ENCODE measurements at regions not wholly inside any gene's neighbourhood (a gene's known extent, or its start where the extent isn't known, plus 50 kb on each side); places are given as distances from the start of the nearest gene placed in this dataset.
"Not testable (repeated sequence)": the region's sequence is repeated elsewhere in the genome, so short reads cannot be mapped to it uniquely, and the experiment has no call there.

GRCh38 chr14:106327234-106327633, 800.9 kb downstream of the TMEM121 start:
- Histone ChIP-seq H3K9me2 (replicated peaks; ENCODE audit: low read length) (no peaks in the 10 kb centered on the region), H2AFZ (ENCODE audit: low read length) (no peak overlapping the region), H3F3A (ENCODE audit: low read length, unreplicated experiment) (no peaks in the 10 kb centered on the region), H3K27me3 (ENCODE audit: low read length) (no peaks in the 10 kb centered on the region), H3K9me3 (ENCODE audit: low read length) (no peaks in the 10 kb centered on the region), H3K9ac (ENCODE audit: low read length) (no peak overlapping the region), H3K4me2 (ENCODE audit: low read length) (no peak overlapping the region), H3K4me1 (ENCODE audit: insufficient read depth, low read length) (no peaks in the 10 kb centered on the region), H4K20me1 (ENCODE audit: low read length) (no peaks in the 10 kb centered on the region), H3K79me2 (ENCODE audit: low read length) (no peaks in the 10 kb centered on the region), H3K36me3 (ENCODE audit: low read depth, low read length) (no peaks in the 10 kb centered on the region), H3K4me3 (ENCODE audit: low read length) (no peak overlapping the region), H3K27ac (ENCODE audit: low read length) (no peak overlapping the region)
- CTCF ChIA-PET = no interaction called here
- POLR2A ChIA-PET (ENCODE audit: unreplicated experiment) = no interaction called here
- no peak for TF ChIP-seq EZH2phosphoT487 (IDR thresholded peaks at IDR 0.05; ENCODE audit: borderline replicate concordance, low read length)
- no peak for TF ChIP-seq CTCF (conservative IDR thresholded peaks at IDR 0.05; ENCODE audit: low read depth, low read length)
- TF ChIP-seq EZH2 (IDR thresholded peaks at IDR 0.05; ENCODE audit: low read length, unreplicated experiment) = no peak
- BruUV-seq (replicated peaks) = no TSS peak
- ATAC-seq (no peak), DNase-seq (no peak)
- intact Hi-C loops (cut with micrococcal nuclease) = no loop called here

GRCh38 chr14:106327702-106328353, 801.4 kb downstream of the TMEM121 start:
- BruUV-seq (replicated peaks) = not testable (repeated sequence)

GRCh38 chr14:106329243-106329642, 802.9 kb downstream of the TMEM121 start:
- H3K9me3 ChIP-seq (ENCODE audit: low read length); H3F3A ChIP-seq (ENCODE audit: low read length, unreplicated experiment); H3K9ac ChIP-seq (ENCODE audit: low read length); ATAC-seq; H3K4me3 ChIP-seq (ENCODE audit: low read length); H3K79me2 ChIP-seq (ENCODE audit: low read length); H2AFZ ChIP-seq (ENCODE audit: low read length); H3K4me2 ChIP-seq (ENCODE audit: low read length); H3K4me1 ChIP-seq (ENCODE audit: insufficient read depth, low read length); H3K9me2 ChIP-seq (replicated peaks; ENCODE audit: low read length); DNase-seq; POLR2A ChIA-PET (ENCODE audit: unreplicated experiment); H3K27me3 ChIP-seq (ENCODE audit: low read length); CTCF ChIA-PET; H3K27ac ChIP-seq (ENCODE audit: low read length); H4K20me1 ChIP-seq (ENCODE audit: low read length); BruUV-seq (replicated peaks); H3K36me3 ChIP-seq (ENCODE audit: low read depth, low read length); intact Hi-C loops (cut with micrococcal nuclease): not testable (repeated sequence)

More at GRCh38 chr14:106327702-106328353, 801.4 kb downstream of the TMEM121 start:
- H3K9ac ChIP-seq (ENCODE audit: low read length); DNase-seq; CTCF ChIA-PET; H4K20me1 ChIP-seq (ENCODE audit: low read length); H3K79me2 ChIP-seq (ENCODE audit: low read length); H3K4me2 ChIP-seq (ENCODE audit: low read length); POLR2A ChIA-PET (ENCODE audit: unreplicated experiment); H3K36me3 ChIP-seq (ENCODE audit: low read depth, low read length); intact Hi-C loops (cut with micrococcal nuclease); H3K4me3 ChIP-seq (ENCODE audit: low read length); H2AFZ ChIP-seq (ENCODE audit: low read length); H3K27ac ChIP-seq (ENCODE audit: low read length); H3K9me3 ChIP-seq (ENCODE audit: low read length); H3K4me1 ChIP-seq (ENCODE audit: insufficient read depth, low read length); H3K9me2 ChIP-seq (replicated peaks; ENCODE audit: low read length); H3K27me3 ChIP-seq (ENCODE audit: low read length); H3F3A ChIP-seq (ENCODE audit: low read length, unreplicated experiment); ATAC-seq: not testable (repeated sequence)

DNA sequence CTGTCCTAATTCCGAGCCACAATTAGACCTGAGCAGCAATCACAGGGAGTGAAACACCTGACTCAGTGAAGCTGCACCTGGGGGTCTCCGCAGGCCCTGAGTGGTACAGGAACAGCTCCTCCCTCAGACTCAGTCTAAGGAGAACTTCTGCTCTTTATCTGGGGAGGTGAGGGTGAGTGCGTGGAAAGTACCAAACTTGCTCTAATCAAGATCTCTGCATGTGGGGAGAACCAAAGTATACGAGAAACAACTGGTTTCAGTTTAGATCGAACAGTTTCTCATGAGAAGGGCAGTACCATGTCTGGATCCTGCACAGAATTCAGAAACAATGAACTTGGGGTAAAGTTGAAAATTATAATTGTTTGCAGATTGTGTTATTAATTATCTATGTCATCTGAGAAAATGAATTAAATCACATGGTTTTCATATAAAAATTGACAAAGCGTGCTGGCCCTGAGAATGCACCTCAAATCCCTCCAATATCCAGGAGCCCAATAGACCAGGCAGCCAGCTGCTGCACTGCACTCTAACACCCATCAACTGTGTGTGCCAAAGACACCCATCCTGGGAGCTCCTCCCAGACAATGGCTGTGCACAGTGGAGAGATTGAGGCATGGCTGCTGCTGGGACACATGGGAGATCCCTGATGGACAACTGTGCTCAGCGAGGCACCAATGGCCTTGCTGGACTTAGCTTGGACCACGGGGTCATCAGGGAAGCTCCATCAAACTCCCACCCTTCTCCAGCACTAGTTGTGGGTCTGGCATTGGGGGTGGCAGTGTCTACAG, 803.8 kb downstream of the TMEM121 start:
- H2AFZ ChIP-seq (ENCODE audit: low read length); H3K9ac ChIP-seq (ENCODE audit: low read length); ATAC-seq; H3K27me3 ChIP-seq (ENCODE audit: low read length); H3K4me3 ChIP-seq (ENCODE audit: low read length); POLR2A ChIA-PET (ENCODE audit: unreplicated experiment); H3K4me1 ChIP-seq (ENCODE audit: insufficient read depth, low read length); CTCF ChIA-PET; H3K79me2 ChIP-seq (ENCODE audit: low read length); H3K27ac ChIP-seq (ENCODE audit: low read length); H3K9me3 ChIP-seq (ENCODE audit: low read length); H4K20me1 ChIP-seq (ENCODE audit: low read length); DNase-seq; H3K4me2 ChIP-seq (ENCODE audit: low read length); H3F3A ChIP-seq (ENCODE audit: low read length, unreplicated experiment); BruUV-seq (replicated peaks); H3K36me3 ChIP-seq (ENCODE audit: low read depth, low read length); intact Hi-C loops (cut with micrococcal nuclease); H3K9me2 ChIP-seq (replicated peaks; ENCODE audit: low read length): not testable (repeated sequence)

DNA sequence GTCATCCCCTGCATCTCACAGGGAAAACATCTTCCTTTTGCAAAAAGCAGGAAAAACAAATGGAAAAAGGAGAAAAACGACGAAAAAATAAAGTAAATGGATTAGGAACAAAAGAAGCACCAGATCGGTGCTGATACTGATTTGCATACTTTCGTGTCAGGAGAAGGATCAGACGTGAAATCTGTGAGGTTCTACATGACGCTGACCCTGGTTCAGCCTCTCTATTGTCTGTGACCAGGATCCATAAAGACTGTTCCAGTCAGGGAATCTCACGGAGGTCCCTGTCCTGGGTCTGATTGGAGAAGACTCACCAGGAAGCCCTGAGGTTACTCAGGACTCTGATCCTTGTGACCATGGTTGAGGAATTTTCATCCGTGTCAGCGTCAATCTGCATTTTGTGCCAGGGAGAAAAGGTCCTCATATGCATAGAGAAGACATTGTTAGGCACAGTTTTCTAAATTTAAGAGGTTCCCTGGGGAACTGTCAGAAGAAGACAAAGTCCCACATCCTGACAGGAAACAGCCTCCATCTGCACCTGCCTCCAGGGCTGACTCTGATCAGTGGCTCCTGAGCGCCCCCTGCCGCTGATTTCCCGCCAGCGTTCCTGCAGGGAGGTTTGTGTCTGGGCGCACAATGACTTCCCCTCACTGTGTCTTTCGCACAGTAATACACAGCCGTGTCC, 808.2 kb downstream of the TMEM121 start:
- H3K27ac ChIP-seq (ENCODE audit: low read length); intact Hi-C loops (cut with micrococcal nuclease); H3K4me2 ChIP-seq (ENCODE audit: low read length); H3K27me3 ChIP-seq (ENCODE audit: low read length); H3K36me3 ChIP-seq (ENCODE audit: low read depth, low read length); CTCF ChIA-PET; H3K79me2 ChIP-seq (ENCODE audit: low read length); H4K20me1 ChIP-seq (ENCODE audit: low read length); H3K9ac ChIP-seq (ENCODE audit: low read length); H3K9me3 ChIP-seq (ENCODE audit: low read length); ATAC-seq; H3K9me2 ChIP-seq (replicated peaks; ENCODE audit: low read length); H3F3A ChIP-seq (ENCODE audit: low read length, unreplicated experiment); DNase-seq; H2AFZ ChIP-seq (ENCODE audit: low read length); H3K4me3 ChIP-seq (ENCODE audit: low read length); POLR2A ChIA-PET (ENCODE audit: unreplicated experiment); H3K4me1 ChIP-seq (ENCODE audit: insufficient read depth, low read length); BruUV-seq (replicated peaks): not testable (repeated sequence)
